GM18499 (cell line): ENCODE measurements at regions not wholly inside any gene's neighbourhood (a gene's known extent, or its start where the extent isn't known, plus 50 kb on each side); places are given as distances from the start of the nearest gene placed in this dataset.

ENCODE experiments used
- ATAC-seq: cut with Tn5 transposase; IDR thresholded peaks from one replicate; pipeline ENCODE4 v1.9.1; 2021; ENCODE audit warnings: moderate number of reproducible peaks; ENCODE audit not compliant: insufficient read depth, unreplicated experiment

DNA sequence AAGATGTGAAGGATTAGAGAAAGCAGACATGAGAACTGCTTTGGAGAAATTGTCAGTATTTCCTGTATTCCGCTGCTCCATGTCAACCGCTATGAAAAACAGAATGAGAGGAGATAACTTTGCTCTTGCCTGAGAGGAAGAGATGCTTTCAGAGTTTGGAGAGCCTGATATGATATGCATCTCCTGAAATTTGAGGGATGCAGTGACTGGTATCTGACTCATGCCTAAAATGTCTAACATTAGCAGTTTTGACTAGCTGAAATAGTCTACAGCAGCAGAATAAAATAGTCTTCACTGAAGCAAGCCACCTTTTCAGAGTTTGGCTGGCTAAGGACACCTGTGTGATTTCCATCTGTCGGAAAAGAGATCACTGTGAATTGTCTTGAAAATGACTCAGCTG lies 165.8 kb upstream of the LRRC7 start:
- no peak for ATAC-seq

DNA sequence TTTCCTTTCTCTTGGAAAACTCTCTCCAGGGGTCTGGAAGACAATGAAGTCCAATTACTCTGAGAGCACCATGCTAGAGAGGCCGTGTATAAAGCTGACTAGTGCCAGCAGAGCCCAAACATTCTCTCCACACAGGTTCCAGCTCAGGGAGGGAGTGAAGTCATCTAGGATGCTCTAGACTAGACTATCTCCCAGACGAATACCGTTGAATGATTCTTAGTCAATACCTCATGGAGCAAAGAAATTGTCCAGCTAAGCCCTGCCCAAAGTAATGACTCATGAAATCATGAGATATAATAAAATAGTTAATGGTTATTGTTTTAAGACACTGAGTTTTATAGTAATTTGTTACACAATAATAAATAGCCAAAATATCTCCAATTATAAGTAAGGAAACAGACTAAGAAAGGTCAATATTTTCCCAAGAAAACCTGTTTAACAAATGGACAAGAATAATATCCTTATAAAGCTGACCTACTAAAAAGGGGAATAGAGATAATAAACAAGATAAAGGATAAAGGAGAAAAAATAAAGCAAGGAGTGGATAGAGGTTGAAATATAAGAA lies 163.9 kb upstream of the LRRC7 start:
- ATAC-seq = no peak

DNA sequence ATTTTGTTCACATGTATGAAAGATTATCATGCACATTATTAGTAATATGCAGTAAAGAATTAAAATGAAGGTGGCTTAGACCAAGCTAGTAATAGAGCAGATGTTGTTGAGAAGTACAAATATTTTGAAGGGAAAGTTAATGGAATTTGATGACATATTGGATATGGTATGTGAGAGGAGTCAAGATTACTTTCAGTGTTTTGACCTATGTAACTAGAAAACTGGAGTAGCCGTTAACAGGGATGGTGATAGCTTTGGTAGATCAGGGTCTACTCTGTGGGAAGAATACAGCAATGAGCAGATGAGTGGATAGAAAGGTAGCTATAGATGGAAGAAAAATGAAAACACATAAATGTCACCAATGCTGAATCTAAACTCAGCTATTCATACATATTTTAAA lies 163.2 kb upstream of the LRRC7 start:
- ATAC-seq = no peak

DNA sequence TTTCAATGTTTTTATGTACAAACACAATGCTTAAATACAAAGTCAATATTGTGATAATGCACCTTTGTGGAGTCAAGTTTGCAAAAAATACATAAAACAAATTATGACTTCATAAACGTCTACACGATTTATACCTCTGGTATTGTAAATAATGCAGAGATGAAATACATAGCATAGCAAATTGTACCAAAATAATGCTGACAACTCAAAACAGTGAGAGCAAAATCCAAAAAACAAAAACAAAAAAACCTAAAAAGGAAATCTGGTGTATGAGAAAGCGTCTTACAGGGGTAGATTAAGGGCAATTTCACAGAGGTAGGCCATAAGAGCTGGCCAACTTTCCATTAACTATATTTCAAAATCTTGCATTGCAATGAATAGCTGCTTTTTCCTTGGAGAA lies 161.5 kb upstream of the LRRC7 start:
- no peak for ATAC-seq

DNA sequence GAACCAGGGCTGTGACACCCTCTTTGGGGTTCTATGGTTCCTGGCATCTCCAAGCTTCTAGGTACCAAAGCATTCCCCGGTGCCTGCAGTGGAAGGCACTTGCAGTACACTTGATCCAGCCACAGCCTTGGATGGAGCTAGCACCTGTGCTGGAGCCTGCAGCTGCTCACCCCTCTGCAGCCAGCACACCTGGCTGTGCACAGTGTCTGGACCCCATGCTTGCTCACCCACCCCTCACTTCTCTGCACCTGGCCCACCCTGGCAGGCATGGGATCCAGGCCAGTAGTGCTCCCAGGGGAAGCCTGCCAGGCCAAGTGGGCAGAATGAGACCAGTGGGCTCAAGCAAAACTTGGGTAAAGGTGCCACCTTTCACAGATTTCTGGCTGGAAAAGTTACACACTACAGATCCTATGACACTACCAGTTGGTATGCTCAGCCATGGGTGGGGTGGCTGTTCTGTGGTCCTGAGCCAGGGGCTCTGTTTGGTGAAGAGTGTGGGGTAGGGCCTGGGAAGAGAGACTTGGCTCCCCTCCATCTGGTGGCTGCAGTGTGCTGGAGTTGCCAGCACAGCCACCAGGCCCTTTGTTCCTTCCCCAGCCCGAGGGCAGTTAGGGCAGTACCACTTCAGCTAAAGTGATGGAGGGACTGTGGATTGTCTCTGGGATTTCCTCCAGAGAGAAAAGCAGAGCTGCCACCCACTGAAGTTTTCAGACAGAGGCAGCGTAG lies 157.8 kb upstream of the LRRC7 start:
- no peak for ATAC-seq

DNA sequence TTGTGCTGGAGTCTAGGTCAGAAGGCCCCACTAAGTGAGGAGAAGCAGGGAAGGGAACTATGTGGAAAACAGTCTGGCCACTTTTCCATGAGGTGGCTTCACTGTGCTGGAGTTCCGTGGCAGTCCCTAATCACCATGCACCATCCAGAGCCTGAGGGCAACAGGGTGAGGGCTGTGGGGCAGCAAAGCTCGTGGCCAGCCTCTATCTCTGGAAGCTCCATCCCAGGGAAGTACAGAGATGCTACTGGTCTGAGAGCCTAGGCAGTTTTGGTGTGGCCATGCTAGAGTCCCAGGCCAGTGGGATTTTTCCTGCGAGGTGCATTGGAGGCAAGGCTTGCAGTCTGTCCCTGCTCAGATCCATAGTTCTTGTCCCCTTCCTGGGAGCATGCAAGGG lies 157.3 kb upstream of the LRRC7 start:
- ATAC-seq = no peak

DNA sequence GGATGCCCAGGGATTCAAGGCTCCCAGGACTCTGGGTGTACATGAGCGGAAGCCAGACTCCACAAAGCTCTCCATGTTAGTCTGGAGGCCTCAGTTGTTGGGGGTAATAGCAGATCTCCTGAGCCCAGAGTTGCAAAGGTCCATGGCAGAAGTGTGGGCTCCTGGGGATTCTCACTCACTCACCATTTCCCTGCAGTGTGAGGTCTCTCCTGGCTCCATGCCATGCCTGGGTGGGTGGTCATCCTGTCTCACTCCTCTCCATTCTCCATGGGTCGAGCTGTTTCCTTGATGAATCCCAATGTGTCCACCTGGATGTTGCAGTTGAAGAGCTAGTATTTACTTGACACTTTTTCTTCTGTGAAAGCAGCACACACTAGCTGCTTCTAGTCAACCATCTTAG lies 156.8 kb upstream of the LRRC7 start:
- no peak for ATAC-seq

DNA sequence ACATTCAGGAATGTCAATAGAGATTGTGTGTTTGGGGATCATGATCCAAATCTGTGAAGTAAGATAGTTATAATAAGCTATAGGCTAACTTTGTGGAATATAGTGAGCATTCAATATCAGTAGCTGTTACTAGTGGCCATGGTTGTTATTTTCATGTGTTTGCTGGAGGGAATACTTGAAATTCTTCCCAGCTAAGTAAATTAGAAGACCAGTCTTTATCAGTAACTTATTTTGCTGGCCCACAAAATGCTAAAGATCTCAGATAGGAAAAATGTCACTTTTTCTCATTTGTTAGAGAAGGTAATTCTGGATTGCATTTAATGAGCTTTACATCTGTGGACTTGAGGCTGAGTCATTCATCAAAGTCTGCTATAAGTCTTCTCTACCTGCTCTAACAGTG lies 156.1 kb upstream of the LRRC7 start:
- ATAC-seq = no peak

DNA sequence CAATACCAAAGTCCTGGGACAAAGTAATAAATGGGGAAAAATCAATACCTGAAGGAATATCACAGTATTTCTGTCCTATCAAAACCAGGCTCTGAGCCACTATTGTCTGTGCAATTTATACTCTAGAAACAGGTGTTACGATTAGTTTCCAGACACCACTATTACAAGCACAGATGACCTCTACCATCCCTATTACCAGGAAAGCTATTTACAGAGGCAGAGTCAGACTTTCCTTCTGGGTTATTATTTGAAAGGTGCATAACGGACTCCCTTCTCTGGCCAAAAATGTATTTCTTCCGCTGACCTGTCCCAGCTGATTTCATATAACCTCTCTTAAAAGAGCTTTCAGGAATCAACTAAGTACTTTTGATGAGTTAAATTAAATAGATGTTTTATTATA lies 154.6 kb upstream of the LRRC7 start:
- ATAC-seq = no peak

DNA sequence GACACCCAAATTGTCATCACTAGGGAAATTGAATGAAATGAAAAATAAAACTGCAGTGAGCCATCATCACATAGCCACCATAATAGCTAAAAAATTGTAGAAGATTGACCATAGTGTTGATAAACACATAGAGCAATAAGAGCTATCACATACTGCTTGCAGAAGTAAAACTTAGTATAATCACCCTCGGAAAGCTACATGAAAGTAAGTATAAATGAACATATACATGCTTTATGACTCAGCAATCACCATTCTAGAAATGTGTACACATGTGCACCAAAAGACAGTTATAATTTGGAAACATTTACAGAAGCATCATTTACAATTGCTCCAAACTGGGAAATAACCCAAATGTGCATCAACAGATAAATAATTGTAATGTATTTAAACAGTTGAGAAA lies 153.1 kb upstream of the LRRC7 start:
- ATAC-seq = no peak

DNA sequence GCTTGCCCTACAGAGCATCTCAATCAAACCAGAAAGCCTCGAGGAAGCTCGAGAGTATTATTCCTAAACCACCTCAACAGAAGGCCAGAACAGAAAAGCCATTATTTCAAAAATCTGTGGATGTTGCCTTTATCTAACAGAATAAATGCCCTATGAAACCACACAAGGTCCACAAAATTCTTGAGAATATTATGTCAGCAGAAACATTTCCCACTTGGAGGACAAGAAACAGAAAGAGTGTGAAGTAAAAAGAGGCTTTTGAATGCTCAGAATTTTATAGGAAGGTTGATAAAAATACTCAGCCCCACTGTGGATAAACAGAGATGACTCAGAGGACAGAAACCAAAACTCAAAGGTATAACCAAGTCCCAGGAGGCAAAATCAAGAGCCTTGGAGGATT lies 146.4 kb upstream of the LRRC7 start:
- no peak for ATAC-seq

DNA sequence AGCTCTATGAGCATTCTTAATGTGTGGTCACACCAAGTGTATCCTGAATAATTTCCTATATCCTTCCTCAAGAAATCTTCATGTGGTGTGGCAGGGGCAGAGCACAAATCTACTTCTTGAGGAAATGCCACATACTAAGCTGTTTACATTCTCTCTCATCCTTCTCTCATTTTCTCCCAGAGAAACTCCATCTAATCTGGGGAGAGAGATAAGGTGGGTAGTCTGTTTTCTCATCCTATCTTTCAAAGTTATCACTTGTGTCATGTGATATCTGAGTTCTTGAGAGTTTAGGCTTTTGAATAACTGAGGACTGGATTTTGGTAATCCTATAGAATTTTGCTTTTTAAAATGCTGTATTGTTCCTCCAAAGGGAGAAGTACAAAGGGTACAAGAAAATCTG lies 141.9 kb upstream of the LRRC7 start:
- ATAC-seq = no peak

DNA sequence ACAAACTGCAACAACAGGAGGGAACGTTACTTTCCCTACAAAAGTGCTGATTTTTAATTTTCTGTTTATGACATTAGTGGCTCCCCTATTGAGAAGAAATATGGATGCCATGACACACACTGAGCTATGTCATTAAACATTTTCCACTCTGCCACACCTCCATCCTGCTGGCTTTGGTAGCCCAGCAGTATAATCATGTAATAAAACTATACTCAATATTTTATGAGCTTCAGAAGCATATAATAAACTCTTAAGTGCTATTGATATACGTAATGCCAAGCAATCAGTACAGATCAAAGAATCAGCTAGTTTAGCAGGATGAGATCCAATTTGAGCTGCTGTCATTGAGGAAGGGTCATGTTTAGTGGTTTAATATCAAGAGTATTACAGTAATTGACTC lies 141.3 kb upstream of the LRRC7 start:
- ATAC-seq = no peak

DNA sequence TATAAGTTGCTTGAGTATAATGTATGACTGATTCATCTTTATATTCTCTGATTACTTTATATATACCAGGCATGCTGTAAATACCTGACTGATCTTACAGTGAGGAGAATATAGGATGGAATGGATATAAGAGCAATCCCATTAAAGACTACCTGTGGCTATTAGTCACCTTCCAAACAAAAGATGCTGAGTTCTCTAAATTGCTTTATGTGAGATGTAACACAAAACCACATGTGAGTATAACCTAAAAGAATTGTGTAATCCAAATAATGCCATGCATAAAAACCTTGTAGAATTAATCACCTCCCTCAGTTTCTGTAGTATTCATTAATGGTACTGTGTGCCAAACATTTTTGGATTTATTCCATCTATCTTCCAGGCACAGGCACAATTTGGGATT lies 134.6 kb upstream of the LRRC7 start:
- ATAC-seq = no peak

DNA sequence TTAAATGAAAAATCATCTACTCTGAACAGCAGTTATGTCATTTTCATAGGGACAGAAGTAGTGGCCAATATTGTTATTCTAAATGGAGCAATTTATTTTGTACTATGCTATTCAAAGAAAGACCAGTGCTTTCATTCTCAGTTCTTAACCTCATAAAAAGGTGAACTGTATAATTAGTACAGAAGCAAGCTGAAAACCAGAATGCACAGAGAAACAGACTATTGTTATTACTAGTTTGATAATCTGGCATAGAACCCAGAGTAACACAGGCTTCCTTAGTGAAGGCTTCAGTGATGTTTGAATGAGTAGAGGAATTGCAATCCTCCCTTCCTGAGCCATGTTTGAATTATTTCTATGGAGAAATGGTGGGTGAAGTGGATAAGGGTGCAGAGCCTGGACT lies 131.6 kb upstream of the LRRC7 start:
- ATAC-seq = no peak

DNA sequence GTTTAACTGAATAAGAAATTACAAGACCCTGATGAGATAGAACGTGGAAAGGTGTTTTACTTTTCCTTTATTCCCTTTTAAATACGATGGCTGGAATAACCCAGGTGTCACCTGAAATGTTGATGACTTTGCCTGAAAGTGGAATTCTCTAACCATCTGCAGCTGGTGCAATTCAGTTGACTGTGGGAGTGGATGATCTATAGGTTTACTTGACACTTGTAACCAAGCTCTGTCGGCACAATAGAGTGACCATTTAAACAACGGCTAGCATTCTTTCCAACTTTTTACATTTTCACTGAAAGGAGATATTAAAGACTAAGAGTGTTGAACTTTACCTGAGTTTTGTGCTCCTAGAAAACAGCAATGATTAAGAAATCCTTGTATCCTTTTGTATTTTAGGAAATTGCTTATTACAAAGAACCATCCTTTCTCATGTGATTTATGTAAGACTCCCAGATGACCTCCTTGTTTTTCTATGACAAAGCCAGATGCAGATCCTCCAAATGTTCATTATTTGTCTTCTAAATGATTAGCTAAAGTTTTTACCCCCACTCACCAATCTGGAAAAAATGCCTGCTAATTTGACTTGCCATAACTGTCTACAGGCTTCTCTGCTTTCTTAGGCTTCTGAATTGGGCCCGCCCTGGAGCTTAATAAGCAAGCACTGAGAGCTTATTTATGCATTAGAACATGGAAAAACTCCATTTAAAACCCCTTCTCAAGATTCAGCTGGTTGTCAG lies 129.5 kb upstream of the LRRC7 start:
- ATAC-seq = no peak

DNA sequence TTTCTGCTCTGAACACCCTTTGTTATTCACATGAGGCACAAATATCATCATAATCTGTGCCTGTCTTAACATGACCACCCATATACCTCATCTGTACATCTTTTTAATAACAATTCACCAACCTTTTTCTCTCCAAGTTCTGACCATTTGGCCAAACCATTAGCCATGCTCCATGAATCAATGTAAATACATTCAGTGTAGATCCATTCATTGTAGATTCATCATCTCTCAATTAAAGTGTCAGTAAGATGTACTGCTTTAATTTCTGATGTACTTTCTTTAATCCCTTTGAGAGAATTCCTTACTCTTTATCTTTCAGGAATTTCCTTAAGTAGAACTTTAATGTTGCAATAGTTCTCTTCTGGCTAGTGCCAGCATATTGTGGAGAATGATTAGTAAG lies 126.2 kb upstream of the LRRC7 start:
- no peak for ATAC-seq

DNA sequence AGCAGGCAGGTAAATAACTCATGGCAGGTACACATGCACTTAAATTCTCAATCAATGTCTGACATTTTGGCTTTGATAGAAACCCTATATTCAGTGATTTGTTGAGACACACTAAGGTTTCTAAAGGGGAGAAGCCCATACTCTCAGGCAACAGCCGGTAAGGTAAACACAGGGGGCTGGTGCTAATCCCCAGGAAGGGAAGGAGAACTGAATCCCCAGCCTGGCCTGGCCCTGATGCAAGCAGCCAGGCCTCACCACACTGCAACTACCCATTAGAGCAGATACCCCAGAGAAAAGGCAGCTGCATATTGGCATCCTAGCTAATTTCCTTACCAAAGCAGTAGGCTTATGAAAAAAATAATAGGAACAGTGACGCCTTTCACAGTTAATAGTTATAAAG lies 116.5 kb upstream of the LRRC7 start:
- ATAC-seq = no peak

DNA sequence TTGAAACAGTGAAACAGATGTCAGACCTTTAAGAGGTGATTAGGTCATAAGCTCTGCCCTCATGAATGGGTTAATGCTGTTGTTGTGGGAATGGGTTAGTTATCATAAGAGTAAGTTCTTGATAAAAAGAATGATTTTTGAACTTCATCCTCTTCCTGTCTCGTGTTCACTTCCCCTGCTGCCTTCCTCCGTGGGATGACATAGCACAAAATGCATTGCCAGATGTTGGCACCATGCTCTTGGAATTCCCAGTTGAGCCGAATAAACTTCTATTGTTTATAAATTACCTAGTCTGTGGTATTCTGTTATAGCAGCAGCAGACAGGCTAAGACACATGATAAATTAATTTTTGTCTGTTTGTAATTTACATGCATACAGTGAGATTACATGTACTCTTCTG lies 112.0 kb upstream of the LRRC7 start:
- no peak for ATAC-seq

DNA sequence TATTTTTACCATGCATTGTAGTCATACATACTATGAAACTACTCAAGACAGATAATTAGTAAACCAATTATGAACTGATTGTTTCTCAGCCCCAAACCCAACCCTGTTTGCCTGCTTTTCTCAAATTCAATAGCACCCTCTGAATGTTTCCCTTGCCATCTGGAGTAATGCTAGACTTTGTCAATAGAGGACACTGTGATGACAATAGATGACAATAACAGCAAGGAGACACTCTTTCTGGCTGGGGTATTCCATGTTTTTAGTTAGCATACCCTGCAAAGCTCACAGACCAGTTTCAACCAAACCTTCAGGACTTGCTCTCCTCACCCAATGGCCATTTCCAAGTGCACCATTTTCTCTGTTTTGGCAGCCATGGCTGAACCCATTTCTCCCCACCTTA lies 108.5 kb upstream of the LRRC7 start:
- no peak for ATAC-seq

DNA sequence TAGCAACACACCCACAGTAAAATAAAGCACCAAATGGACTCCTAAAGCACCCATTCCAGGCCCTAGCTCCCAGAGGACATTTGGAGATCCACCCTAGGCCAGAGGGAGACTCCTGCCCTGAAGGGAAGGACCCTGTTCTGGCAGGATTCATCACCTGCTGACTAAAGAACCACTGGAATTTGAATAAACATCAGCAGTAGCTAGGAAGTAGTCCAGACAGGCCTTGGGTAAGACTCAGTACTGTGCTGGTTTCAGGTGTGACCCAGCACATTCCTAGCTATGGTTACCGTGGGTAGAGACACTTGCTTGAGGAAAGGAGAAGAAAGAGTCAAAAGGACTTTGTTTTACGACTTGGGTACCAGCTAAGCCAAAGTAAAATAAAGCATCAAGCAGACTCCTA lies 92.7 kb upstream of the LRRC7 start:
- ATAC-seq = no peak

DNA sequence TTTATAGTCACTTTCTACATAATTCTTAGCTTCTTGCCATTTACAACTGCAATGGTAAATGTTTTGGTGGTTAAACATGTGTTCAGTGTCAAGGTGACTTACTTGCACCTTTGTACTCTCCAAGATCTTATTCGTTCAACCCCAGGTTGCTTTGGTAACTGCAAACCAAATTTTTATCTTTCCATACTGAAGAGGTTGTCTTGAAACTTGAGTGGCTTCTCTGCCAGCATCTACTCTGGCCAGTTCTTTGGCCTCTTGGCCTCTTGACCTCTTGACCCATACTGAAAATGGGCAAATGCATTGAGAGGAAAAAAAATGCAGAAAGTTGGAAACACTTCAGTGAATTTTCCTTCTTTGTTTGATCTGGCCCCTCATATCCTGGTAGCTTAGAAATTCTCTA lies 88.0 kb upstream of the LRRC7 start:
- ATAC-seq = no peak
